IPS-NIHi7 (cell line): ENCODE measurements at regions not wholly inside any gene's neighbourhood (a gene's known extent, or its start where the extent isn't known, plus 50 kb on each side); places are given as distances from the start of the nearest gene placed in this dataset.
A peak's percentile ranks its signal among the peaks of the same experiment; 100 is the strongest.

Source experiments
- DNase-seq: peaks from one replicate; pipeline ENCODE4 v3.0.0; 2012; ENCODE audit warnings: mixed read lengths; ENCODE audit errors: extremely low spot score

DNA sequence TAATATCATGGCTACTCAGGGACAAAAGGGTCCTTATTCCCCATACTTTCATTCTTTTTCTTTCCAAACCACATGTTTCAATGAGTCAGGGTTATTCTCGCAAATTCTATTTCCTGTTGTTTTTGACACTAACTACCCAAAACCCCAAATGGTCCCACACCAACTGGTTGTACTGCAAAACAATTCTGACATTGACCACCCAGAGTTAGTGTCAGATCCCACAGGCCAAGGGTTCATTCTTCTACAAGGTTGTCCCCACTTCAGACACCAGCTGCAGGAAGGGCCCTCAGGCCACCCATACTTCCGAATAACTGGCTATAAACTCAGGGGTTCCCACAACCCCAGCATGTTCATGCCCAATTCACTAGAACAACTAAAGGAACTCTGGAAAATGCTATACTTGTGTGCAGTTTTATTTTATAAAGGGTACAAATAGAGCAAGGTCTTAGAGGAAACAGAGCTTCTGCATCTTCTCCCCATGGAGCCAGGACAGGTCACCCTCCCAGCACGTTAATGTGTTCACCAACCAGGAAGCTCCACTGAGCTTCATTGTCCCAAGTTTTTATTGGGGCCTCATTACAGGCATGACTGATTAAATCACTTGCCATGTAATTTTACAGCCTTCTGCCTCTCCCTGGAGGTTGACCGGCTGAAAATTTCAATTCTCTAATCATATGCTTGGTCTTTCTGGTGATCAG lies 334.8 kb downstream of the DRD1 start:
- no peak for DNase-seq

DNA sequence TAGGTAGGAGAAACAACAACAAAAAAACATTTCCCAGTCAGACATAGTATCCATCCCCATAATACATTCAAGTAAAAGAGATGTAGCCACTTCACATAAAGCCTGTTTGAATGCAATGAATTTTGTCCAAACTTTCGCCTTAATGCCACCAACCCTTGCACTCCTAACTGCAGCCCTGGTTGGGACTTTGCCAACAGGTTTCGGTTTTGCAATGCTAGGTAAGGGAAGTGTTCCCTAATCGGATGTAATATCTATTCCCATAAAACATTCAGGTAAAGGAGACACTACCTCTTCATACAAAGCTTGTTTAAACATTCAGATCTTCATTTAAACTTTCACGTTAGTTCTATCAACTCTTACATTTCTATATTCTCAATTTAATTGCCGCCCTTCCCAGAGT lies 336.1 kb downstream of the DRD1 start:
- no peak for DNase-seq

GRCh38 chr5:175107028-175107588 lies 336.9 kb downstream of the DRD1 start:
- no peak for DNase-seq

- no peak for DNase-seq
These were observed 339.3 kb downstream of the DRD1 start for GRCh38 chr5:175104677-175105076.

GRCh38 chr5:175103746-175104145 lies 340.2 kb downstream of the DRD1 start:
- DNase-seq, result no peak

- DNase-seq, result no peak
These were observed 341.3 kb downstream of the DRD1 start for GRCh38 chr5:175102717-175103116.

DNA sequence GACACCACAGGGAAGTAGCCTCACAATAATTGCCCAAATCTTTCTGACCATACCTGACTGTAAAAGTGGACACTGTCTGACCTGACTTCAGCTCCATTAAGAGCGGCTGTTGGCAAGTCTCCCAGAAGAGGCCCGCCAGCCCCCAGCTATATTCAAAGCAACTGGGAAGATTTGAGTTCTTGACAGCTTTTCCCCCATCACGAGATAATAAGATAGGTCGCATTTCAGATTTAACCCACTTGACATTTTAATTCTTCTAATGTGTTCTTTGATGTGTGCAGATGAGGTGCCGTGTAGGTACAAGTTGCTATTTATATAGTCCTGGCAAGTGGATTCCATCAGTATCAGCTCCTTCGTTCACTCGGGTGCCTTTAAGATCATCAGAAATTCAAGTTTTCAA lies 345.7 kb downstream of the DRD1 start:
- DNase-seq, result no peak

- no peak for DNase-seq
These were observed 347.4 kb downstream of the DRD1 start for GRCh38 chr5:175096469-175097165.

GRCh38 chr5:175094461-175094860 lies 349.5 kb downstream of the DRD1 start:
- no peak for DNase-seq

DNA sequence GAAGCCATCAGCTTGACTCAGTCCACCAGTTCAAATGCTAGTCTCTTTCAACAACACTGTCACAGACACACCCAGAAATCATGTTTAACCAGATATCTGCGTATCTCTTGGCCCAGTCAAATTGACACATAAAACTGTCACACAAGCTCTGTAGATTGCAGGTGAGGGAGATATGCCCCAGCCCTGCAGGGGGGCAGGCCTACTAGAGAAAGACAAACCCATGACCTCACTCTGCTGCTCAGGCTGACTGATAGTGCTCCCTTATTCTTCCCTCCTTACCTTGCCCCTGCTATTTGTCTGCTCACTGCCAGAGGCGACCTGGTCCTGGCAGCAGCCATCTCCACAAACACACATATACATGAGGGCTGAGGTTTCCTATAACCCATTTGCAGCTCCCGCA lies 351.3 kb downstream of the DRD1 start:
- DNase-seq, result peak; percentile 30

- DNase-seq, result no peak
These were observed 355.0 kb downstream of the DRD1 start for GRCh38 chr5:175088963-175089362.

- no peak for DNase-seq
These were observed 358.6 kb downstream of the MSX2 start for GRCh38 chr5:175082866-175083590.

DNA sequence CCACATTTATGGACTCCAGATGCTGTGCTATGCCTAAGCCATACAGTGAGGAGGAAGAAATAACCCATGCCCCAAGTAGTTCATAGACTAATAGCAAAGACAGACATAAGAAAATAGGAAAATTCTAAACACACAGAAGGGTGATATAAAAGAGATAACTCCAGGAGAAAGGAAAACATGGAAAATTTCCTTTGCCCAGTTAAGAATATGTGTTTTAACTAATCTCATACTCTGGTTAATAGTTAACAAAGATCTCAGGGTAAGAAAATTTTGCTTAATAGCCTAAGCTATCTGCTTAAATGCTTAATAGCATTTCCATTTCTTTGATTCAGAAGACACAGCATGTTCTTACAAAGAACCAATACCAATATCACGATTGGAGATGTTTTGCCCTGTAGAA lies 358.0 kb downstream of the MSX2 start:
- no peak for DNase-seq

DNA sequence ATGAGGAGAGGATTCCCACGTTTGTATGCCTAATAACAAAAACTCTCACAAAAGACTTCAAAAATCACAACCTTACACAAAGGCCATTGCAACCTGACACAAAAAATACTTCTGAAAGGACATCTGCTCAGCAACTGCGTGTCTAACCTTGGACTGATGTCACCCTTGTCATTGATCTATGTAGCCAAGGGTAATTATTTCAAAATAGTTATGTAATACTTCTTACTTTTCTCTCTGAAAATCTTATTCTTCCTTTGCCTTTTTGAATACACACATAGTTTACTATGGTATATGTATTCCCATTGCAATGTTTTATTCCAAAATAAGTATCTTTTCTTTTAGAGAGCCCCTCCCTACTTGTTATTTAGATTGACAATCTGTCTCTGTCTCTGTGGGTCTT lies 355.3 kb downstream of the MSX2 start:
- no peak for DNase-seq

DNA sequence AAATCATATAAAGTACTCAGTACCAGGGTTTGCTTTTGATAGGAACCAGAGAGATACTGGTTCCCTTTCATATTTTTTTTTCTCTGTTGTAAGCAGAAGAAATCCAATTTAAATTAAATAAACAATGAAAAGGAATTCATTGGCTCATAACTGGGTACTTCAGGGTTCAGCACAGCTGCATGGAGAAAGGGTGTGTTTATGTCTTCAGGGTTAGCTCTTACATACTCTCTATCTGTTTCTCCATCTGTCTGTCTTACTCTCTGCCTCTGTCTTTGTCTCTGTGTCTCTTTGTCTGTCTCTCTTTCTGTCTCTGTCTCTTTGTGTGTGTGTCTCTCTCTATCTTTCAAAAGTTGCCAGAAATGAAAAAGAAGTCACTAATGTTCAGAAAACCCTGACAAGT lies 345.9 kb downstream of the MSX2 start:
- DNase-seq, result no peak

DNA sequence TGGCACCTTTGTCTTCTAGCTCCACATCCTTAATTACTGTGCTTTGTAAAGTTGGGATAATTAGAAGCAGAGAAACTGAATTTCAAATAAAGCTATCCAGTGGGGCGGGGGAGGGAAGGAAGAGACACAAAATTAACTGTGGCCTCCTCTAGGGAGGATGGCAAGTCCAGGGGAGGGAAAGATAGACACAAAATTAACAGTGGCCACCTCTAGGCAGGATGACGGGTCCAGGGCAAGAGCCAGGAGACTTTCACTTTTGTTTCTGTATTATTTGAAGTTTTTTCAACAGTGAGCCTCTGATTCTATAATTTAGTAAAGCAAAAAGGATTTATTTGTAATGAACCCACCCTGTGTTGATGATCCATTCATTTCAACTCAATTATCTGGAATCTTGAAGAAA lies 335.9 kb downstream of the MSX2 start:
- no peak for DNase-seq

- DNase-seq, result peak; percentile 91
These were observed 335.4 kb downstream of the MSX2 start for GRCh38 chr5:175059687-175060211.

GRCh38 chr5:175056831-175057230 lies 332.4 kb downstream of the MSX2 start:
- DNase-seq, result no peak

DNA sequence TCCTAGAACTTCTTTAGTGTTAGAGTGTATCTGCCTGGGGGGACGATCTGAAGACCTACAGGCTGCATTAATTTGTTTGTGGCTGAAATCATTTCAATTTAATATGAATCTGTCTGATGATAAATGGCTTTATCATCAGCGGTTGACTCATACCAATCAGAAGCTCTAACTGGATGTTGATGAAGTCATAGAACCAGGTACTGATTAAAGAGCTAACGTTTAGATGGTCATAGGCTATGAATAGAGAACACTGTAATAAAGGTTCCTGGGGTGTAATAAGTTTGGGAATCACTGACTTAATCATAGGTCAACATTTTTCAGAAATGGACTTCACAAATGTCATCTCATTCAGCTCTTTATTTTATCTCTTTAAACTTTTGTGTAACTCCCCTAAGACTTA lies 329.9 kb downstream of the MSX2 start:
- no peak for DNase-seq

GRCh38 chr5:175052351-175052750 lies 328.0 kb downstream of the MSX2 start:
- no peak for DNase-seq

DNA sequence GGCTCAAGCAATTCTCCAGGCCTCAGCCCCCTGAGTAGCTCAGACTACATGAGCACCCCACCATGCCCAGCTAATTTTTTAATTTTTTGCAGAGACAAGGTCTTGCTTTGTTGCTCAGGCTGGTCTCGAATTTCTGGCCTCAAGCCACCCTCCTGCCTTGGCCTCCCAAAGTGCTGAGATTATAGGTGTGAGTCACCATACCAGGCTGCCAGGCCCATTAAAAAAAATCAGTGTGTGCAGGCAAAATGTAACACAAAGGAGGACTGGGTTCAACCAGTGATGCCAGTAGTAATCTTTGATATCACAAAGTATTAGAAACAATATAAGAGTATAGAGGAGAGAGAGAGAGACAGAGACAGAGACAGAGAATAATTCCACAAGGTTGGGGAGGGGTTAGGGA lies 322.7 kb downstream of the MSX2 start:
- DNase-seq, result no peak

DNA sequence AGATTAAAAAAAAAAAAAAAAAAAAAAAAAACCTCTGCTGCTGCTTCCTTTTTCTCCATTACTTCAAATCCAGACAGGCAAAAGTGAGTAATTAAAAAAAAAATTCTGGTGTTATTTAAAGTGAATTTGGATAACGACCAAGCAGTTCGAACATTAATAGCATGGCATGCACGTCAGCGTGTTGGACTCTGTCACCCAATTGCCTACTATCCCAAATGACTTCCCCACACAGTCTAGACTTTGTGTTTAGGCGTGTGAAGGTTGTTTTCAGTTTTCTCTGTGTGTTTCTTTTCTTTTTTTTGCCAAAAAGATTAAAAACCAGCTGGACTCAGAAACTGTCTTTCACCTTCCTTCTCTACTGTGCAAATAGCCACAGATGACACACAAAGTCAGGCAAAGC lies 321.4 kb downstream of the MSX2 start:
- DNase-seq, result no peak
